NCI-H128 (cell line): ENCODE measurements at regions not wholly inside any gene's neighbourhood (a gene's known extent, or its start where the extent isn't known, plus 50 kb on each side); places are given as distances from the start of the nearest gene placed in this dataset.

Source experiments
- DNase-seq: peaks from one replicate; lab custom pipeline; 2025; ENCODE audit not compliant: unreplicated experiment; lab: John Stamatoyannopoulos, UW

DNA sequence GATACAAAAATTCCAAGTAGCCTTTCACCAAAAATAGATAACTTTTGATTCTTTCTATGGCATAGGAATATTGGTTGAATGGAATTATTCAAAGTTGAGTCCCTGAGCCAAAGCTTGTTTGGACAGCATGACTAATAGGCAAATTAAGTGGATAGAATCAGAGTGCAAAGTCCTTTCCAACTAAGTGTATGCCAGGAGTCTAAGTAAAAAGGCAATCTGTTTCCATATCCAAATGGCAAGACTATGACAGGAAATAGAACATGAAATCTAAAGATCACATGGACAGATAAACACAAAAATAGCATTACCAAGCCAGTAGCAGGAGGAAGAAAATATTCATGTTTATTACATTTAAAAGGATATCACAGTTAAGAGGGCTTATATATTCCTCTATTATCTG lies 804.6 kb downstream of the SLITRK6 start:
- DNase-seq = no peak

GRCh38 chr13:84985860-84986259 lies 813.4 kb downstream of the SLITRK6 start:
- DNase-seq = no peak

GRCh38 chr13:84983321-84983720 lies 815.9 kb downstream of the SLITRK6 start:
- no peak for DNase-seq

GRCh38 chr13:84980571-84980970 lies 818.6 kb downstream of the SLITRK6 start:
- no peak for DNase-seq

- DNase-seq = no peak
Measured at GRCh38 chr13:84978851-84979250, 820.4 kb downstream of the SLITRK6 start.

DNA sequence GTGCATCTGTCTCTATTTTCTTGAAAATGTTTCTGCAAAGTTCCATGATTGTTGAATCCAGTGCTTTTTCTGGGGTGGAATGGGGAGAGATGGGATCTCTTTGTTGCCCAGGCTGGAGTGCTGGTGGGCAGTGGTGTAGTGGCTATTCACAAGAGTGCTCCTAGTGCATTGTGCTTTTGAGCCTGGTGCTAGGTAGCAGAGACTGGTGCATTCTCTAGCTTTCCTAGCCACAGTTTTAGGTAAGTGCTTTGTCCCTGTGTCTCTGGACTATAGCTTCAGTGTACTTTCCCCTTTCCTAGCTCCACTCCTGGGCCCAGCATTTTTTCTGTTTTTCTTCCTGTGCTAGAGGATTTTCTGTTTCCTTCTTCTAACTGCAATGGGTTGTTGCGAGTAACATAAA lies 825.6 kb downstream of the SLITRK6 start:
- DNase-seq = no peak

DNA sequence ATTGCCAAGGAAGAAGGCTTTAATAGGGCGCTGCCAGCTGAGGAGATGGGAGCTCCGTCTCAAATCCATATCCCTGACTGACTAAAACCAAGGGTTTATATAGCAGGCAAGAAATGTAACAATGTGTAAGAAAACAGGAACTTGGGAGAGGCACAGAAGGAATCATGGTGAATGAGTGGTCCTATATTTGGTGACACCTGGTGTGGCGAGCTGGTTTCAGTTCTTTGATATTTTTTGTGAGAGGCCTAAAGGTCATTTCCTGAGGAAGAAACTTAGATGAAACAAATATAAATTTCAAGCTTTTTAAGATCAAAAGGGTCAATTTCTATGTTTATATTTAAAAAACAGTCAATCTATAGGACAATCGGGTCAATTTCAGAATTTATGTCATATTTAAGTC lies 826.3 kb downstream of the SLITRK6 start:
- no peak for DNase-seq

GRCh38 chr13:84962849-84963248 lies 836.4 kb downstream of the SLITRK6 start:
- DNase-seq = no peak

DNA sequence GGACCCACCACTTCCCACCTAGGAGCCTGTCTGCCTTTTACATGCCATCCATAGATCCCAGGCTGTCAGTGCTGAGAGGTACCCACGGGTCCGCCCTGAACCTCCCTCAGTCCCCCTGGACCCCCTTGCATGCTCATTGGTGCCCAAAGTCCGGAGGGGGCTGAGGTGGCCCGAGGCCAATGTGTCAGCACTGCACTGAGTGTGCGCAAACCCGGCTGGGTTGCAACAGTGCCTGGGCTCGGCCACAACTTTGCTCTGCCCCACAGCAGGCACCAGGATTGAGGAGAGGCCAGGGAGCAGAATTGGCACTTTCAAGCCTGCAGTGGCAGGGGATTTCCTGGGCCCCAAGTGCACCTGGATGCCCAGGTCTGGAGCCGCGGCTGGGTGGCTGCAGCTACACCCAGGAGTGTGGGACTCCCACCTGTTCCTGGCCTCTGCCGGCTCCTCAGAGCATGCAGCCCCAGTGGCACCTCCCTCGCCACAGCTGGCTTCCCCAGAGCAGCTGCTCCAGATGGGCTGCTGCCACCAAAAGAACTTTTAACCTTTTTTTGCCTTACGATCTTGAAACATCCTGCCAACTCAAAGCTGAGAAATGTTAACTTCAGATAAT lies 837.0 kb downstream of the SLITRK6 start:
- DNase-seq = no peak

DNA sequence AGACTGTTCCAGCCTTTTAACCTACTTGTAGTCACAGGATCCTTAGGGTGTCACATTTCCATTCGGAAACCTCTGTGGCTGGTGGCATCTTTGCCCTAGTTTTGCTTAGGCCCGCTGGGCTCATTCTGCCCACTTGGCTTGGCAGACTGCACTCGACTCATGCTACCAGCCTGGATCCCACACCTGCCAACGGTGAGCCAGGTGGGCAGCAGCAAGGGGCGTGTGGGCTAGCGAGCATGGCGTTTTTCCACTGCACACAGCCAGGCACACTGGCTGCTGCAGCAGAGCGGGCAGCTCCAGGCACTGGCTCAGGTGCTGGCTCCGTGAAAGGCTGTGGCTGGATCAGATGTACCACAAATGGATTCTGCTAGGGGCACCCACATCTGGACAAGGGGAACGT lies 838.2 kb downstream of the SLITRK6 start:
- no peak for DNase-seq

DNA sequence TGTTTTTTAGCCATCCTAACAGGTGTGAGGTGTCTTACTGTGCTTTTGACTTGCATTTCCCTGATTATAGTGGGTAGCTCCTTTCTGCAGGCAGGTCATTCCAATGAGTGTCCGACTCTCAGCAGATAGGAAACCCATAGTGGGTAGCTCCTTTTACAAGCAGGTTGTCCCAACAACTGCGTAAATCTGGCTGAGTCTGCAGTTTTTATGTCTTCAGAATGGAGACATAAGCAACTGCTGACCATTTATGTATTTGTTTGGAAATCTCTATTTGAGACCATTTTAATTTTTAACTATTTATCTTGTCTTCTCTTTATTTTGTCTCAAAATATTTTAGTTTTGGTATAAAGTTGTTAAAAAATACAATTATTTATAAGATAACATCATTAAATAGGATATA lies 839.4 kb downstream of the SLITRK6 start:
- no peak for DNase-seq

GRCh38 chr13:84954636-84955035 lies 844.6 kb downstream of the SLITRK6 start:
- DNase-seq = no peak

- DNase-seq = no peak
Measured at GRCh38 chr13:84951128-84951527, 848.1 kb downstream of the SLITRK6 start.

GRCh38 chr13:84946192-84946591 lies 853.0 kb downstream of the SLITRK6 start:
- no peak for DNase-seq

- no peak for DNase-seq
Measured at GRCh38 chr13:84940798-84941197, 858.4 kb downstream of the SLITRK6 start.

DNA sequence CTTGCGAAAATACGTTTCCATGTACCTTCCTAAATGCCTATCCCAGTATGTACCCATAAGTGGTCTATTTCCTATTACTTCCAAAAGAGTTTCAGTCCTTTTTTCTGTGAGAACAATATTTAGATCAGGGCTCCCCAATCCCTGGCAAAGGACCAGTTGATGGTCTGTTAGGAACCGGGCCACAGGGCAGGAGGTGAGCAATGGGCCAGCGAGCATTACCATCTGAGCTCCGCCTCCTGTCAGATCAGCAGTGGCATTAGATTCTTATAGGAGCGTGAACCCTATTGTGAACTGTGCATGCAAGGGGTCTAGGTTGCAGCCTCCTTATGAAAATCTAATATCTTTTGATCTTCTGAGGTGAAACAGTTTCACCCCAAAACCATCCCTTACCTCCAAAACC lies 859.1 kb downstream of the SLITRK6 start:
- DNase-seq = no peak

- no peak for DNase-seq
Measured at GRCh38 chr13:84934911-84935310, 864.3 kb downstream of the SLITRK6 start.

- DNase-seq = no peak
Measured at GRCh38 chr13:84933797-84934196, 865.4 kb downstream of the SLITRK6 start.

DNA sequence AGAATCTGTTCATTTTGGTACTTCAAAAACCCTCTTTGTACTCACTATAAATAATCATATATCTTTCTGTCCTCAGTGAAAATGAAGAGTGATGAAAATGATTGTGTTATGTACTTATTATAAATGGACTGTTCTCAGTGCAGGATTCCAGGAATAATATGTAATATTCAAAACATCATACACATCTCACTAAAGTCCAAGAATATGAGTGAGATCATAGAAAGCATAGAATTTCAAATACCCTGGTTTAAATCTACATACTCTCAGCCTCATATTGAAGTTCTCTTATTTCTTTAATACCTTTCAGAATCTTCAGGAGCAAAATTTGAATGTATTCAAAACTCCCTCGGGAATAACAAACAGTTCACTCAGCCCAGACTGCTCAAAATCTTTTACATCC lies 868.0 kb downstream of the SLITRK6 start:
- no peak for DNase-seq

DNA sequence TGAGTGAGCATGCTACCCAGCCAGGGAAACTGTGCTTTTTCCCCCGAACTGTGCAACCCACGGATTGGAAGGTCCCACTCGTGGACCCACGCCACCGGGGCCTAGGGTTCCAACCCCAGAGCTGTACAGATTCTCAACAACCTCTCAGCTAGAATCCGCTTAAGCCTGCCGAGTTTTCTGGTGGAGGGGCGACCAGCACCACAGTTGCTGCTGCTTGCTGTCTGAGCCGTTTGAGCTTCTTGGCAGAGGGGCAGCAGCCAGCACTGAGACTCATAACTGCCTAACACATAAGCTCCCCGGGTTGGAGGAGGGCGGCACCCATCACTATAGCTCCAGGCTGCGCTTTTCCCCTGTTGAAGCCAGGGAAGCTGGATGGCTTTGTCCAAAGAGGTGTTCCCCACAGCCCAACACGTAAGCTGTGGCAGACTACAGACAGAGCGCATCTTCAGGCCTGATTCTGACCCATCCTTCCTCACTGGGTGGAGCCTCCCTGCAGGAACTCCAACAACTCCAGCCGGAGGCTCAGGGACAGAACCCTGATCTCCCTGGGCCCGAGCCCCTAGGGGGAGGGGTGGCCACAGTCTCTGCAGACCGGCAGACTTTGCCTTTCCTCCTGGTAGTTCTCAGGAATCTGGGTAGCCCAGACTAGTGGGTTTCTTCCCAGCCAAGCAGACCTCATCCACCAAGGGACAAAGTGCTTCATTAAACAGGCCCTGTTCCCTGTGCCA lies 871.6 kb downstream of the SLITRK6 start:
- no peak for DNase-seq

GRCh38 chr13:84925443-84925842 lies 873.8 kb downstream of the SLITRK6 start:
- no peak for DNase-seq

GRCh38 chr13:84923831-84924230 lies 875.4 kb downstream of the SLITRK6 start:
- DNase-seq = no peak
